B cell (primary cell): ENCODE measurements at regions not wholly inside any gene's neighbourhood (a gene's known extent, or its start where the extent isn't known, plus 50 kb on each side); places are given as distances from the start of the nearest gene placed in this dataset.

ENCODE experiments used
- ATAC-seq: fragments of 200-7000 bp; cut with Tn5 transposase; one replicate; pipeline ENCODE4 v1.10.0; 2021; ENCODE audit warnings: low read depth, mild to moderate bottlenecking, moderate number of reproducible peaks, moderate library complexity
- CTCF ChIA-PET: fragments of 350-600 bp; sonication (Branson Sonifier 250); formaldehyde crosslinking; loops from one replicate; lab custom pipeline; 2021; ENCODE audit warnings: antibody characterized with exemption, inconsistent platforms; lab: Charles Lee
- POLR2A ChIA-PET: fragments of 350-600 bp; sonication (Branson Sonifier 250); formaldehyde crosslinking; loops from one replicate; lab custom pipeline; 2021; ENCODE audit warnings: antibody characterized with exemption; lab: Charles Lee
- DNase-seq: peaks from one replicate; pipeline ENCODE4 v3.0.0; 2013
- H2AFZ ChIP-seq: 2 replicates; pipeline ENCODE4 v1.6.1; 2012; ENCODE audit warnings: mild to moderate bottlenecking, low read depth, low read length; ENCODE audit not compliant: insufficient read depth, poor library complexity, severe bottlenecking
- H3K27ac ChIP-seq, 2 donors: 1 replicate in 1 of 2; 2 replicates in 1 of 2; pipeline ENCODE4 v1.5.1; 2012 to 2013; ENCODE audit warnings: low read length in 2 of 2, mild to moderate bottlenecking in 2 of 2, moderate library complexity in 1 of 2
- H3K27me3 ChIP-seq, 4 experiments: fragments of 200-600 bp in 1 of 4; sonication (generic) in 1 of 4; replicated peaks in 1 of 4; 1 replicate in 2 of 4; 2 replicates in 2 of 4; pipeline versions ENCODE4 v1.6.1 to v1.7.0; 2013 to 2016; ENCODE audit warnings: low read length in 3 of 4, mild to moderate bottlenecking in 2 of 4, mixed read lengths in 1 of 4, moderate library complexity in 1 of 4; ENCODE audit not compliant: insufficient read depth in 4 of 4, control insufficient read depth in 3 of 4; ENCODE audit errors: control extremely low read depth in 1 of 4
- H3K36me3 ChIP-seq, 2 experiments: replicated peaks in 1 of 2; 1 replicate in 1 of 2; 2 replicates in 1 of 2; pipeline versions ENCODE4 v1.6.1 to v1.7.1; 2013; ENCODE audit warnings: low read length in 1 of 2; ENCODE audit not compliant: insufficient read depth in 2 of 2, control insufficient read depth in 1 of 2; ENCODE audit errors: control extremely low read depth in 1 of 2, extremely low read depth in 1 of 2
- H3K4me1 ChIP-seq, 2 donors: fragments of 200-600 bp in 1 of 2; sonication (generic) in 1 of 2; 1 replicate in 1 of 2; 2 replicates in 1 of 2; pipeline versions ENCODE4 v1.5.1 to v1.6.1; 2013 to 2017; ENCODE audit warnings: low read length in 2 of 2; ENCODE audit not compliant: control insufficient read depth in 2 of 2, insufficient read depth in 2 of 2
- H3K4me2 ChIP-seq: replicated peaks from 2 replicates; pipeline ENCODE3; 2012; ENCODE audit warnings: mild to moderate bottlenecking, low read depth, low read length; ENCODE audit not compliant: poor library complexity, severe bottlenecking
- H3K4me3 ChIP-seq, 5 experiments: fragments of 200-600 bp in 1 of 5; sonication (generic) in 1 of 5; 1 replicate in 3 of 5; 2 replicates in 2 of 5; pipeline versions ENCODE4 v1.5.1 to v1.7.0; 2011 to 2016; ENCODE audit warnings: low read length in 4 of 5, mild to moderate bottlenecking in 4 of 5, low read depth in 2 of 5, control low read depth in 1 of 5, moderate library complexity in 1 of 5; ENCODE audit not compliant: insufficient read depth in 1 of 5; ENCODE audit errors: control extremely low read depth in 1 of 5, extremely low read depth in 1 of 5
- H3K79me2 ChIP-seq: fragments of 200-600 bp; sonication (generic); one replicate; pipeline ENCODE4 v1.6.0; 2016; ENCODE audit warnings: low read length; ENCODE audit not compliant: control insufficient read depth, insufficient read depth
- H3K9ac ChIP-seq: fragments of 200-600 bp; sonication (generic); 2 replicates; pipeline ENCODE4 v1.6.1; 2017; ENCODE audit warnings: mild to moderate bottlenecking, low read length, moderate library complexity
- H3K9me3 ChIP-seq, 3 donors: one replicate each; pipeline versions ENCODE4 v1.6.1 to v1.7.1; 2013; ENCODE audit warnings: low read length in 2 of 3; ENCODE audit not compliant: control insufficient read depth in 2 of 3, insufficient read depth in 1 of 3; ENCODE audit errors: control extremely low read depth in 1 of 3
- H4K20me1 ChIP-seq: 2 replicates; pipeline ENCODE4 v1.6.0; 2012; ENCODE audit warnings: mild to moderate bottlenecking, low read length; ENCODE audit not compliant: insufficient read depth, control insufficient read depth, poor library complexity, severe bottlenecking
- H3K27ac Mint-ChIP-seq: one replicate; pipeline ENCODE4 v1.8.0; 2021; ENCODE audit warnings: mixed read lengths
- H3K27me3 Mint-ChIP-seq: one replicate; pipeline ENCODE4 v1.8.0; 2021; ENCODE audit warnings: mixed read lengths
- H3K4me1 Mint-ChIP-seq: one replicate; pipeline ENCODE4 v1.8.0; 2021; ENCODE audit warnings: mixed read lengths
- H3K4me3 Mint-ChIP-seq: one replicate; pipeline ENCODE4 v1.8.0; 2021; ENCODE audit warnings: mixed read lengths
- H3K9me3 Mint-ChIP-seq: one replicate; pipeline ENCODE4 v1.8.0; 2022; ENCODE audit warnings: mixed read lengths; ENCODE audit not compliant: insufficient read depth
- EZH2 ChIP-seq: IDR thresholded peaks from 2 replicates; pipeline ENCODE4 v1.6.1; 2012; ENCODE audit warnings: borderline replicate concordance, low read depth, mild to moderate bottlenecking, moderate library complexity, low read length; ENCODE audit not compliant: insufficient read depth, poor library complexity, severe bottlenecking
- WGBS: methylation state at CpG from one replicate; pipeline ENCODE4 v1.1.5; 2013; ENCODE audit warnings: missing lambda C conversion rate; ENCODE audit not compliant: insufficient coverage; 5-methylcytosine and 5-hydroxymethylcytosine counted together
- intact Hi-C: fragments of 100-400 bp; cut with micrococcal nuclease; formaldehyde crosslinking; loops from one replicate; pipeline ENCODE4 v1.10.0; 2022
- TF ChIP-seq, protein P1 (sequence below): fragments of 200-600 bp; IDR thresholded peaks from one replicate; pipeline ENCODE4 v1.8.0; 2022; ENCODE audit warnings: antibody characterized with exemption, mild to moderate bottlenecking

DNA sequence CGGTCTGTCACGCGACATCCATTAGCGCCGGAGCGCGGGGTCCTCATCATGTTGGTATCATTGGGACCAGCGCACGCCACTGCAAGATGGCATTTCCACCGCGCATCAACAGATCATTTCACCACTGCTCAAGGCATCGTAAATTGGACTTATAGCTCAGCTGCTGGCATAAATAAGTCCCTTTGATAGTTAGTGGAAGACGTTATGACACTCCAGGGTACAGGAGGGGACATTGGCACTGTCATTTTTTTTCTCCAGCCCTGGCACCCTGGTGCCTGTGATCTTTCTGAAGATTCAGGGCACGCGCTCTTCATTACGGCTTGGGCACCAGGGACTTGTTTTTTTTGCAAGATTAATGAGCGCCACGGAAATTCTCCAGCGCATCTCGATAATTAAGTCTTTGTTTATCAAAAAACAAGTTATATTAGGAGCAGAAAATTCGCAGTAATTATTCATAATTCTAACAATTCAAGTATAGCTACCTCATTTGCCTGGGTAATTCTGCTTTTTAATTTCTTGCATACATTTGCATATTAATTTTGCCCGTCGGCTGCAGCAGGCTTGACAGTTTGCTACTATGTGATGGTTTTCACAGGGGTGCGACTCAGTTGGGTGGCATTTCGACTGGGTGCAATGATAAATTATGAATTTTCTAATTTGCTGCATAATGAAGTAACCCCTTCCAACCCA, 167.7 kb downstream of the VRK1 start:
- intact Hi-C loops: no loop called here
- no peaks in the 10 kb centered on the region for H3K36me3 ChIP-seq
- POLR2A ChIA-PET: no interaction called here
- no peaks in the 10 kb centered on the region for H3K27me3 ChIP-seq
- DNase-seq (no peak), ATAC-seq (no peak)
- CTCF ChIA-PET: no interaction called here
- no peaks in the 10 kb centered on the region for H4K20me1 ChIP-seq
- no peak overlapping the region for H3K4me3 ChIP-seq
- 97% methylated on average over 18 of the region's 25 CpGs for WGBS
- Mint-ChIP-seq H3K4me3 (no peak overlapping the region), H3K27me3 (no peaks in the 10 kb centered on the region), H3K27ac (peak overlapping the region; percentile 10), H3K4me1 (peaks cover 45% of the 10 kb centered on the region), H3K9me3 (peaks cover 12% of the 10 kb centered on the region)
- H3K9me3 ChIP-seq: peaks cover 0 to 35% (median 32%) of the 10 kb centered on the region in 3 donors
- no peak overlapping the region for H3K9ac ChIP-seq
- no peak for TF ChIP-seq EZH2
- TF ChIP-seq, protein P1, sequence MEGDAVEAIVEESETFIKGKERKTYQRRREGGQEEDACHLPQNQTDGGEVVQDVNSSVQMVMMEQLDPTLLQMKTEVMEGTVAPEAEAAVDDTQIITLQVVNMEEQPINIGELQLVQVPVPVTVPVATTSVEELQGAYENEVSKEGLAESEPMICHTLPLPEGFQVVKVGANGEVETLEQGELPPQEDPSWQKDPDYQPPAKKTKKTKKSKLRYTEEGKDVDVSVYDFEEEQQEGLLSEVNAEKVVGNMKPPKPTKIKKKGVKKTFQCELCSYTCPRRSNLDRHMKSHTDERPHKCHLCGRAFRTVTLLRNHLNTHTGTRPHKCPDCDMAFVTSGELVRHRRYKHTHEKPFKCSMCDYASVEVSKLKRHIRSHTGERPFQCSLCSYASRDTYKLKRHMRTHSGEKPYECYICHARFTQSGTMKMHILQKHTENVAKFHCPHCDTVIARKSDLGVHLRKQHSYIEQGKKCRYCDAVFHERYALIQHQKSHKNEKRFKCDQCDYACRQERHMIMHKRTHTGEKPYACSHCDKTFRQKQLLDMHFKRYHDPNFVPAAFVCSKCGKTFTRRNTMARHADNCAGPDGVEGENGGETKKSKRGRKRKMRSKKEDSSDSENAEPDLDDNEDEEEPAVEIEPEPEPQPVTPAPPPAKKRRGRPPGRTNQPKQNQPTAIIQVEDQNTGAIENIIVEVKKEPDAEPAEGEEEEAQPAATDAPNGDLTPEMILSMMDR: no peak
- H2AFZ ChIP-seq: no peak overlapping the region
- H3K79me2 ChIP-seq: no peaks in the 10 kb centered on the region
- H3K4me2 ChIP-seq: no peak overlapping the region
- H3K27ac ChIP-seq: peak overlapping the region in 1 of 2 donors; percentile 67
- H3K4me1 ChIP-seq: peaks cover 48 to 56% of the 10 kb centered on the region in 2 donors

DNA sequence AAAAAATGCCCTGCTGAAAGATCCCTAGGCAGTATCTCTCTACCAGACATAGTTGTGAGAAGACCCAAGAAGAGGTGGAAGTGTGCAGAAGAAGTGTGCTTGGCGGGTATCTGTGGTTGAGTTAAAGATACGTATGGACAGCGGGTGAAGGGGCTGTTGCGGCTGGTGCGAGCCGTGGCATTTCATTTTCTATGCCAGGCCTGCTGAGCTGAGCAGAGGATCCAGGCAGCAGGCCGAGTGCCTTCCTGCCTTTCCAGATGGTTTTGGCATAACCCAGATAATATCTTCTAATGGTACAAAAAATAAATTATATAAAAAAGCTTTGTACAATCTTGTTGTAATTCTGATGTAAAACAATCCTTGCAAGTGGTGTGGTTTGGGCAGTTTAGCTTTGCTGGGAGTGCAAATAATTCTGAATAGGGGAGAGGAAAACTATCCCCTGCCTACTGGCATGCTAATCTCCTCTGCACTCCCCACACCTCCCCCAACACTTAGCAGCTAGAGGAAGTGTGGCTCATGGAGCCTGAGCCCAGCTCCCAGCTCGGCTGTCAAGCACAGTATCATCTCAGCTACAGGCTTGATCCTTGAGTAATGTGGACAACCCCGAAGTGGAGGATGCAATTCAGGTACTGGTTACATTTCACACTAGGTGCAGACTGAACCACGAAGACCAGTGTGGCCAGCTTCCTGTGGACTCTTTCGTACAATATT, 168.9 kb downstream of the VRK1 start:
- 78% methylated on average over 9 of the region's 11 CpGs for WGBS
- no peak overlapping the region for H3K4me3 ChIP-seq
- ATAC-seq (no peak), DNase-seq (no peak)
- no peak overlapping the region for H3K27ac ChIP-seq
- no peaks in the 10 kb centered on the region for H3K27me3 Mint-ChIP-seq
- peaks cover 7% of the 10 kb centered on the region for H3K9me3 Mint-ChIP-seq
- POLR2A ChIA-PET: no interaction called here
- H3K79me2 ChIP-seq: no peaks in the 10 kb centered on the region
- H3K9me3 ChIP-seq: peaks cover 0 to 28% (median 24%) of the 10 kb centered on the region in 3 donors
- no peak overlapping the region for H2AFZ ChIP-seq
- no peaks in the 10 kb centered on the region for H3K27me3 ChIP-seq
- TF ChIP-seq EZH2: no peak
- TF ChIP-seq, protein P1: no peak
- no peak overlapping the region for H3K27ac Mint-ChIP-seq
- CTCF ChIA-PET: no interaction called here
- H3K36me3 ChIP-seq: no peaks in the 10 kb centered on the region
- H4K20me1 ChIP-seq: no peaks in the 10 kb centered on the region
- no peak overlapping the region for H3K4me3 Mint-ChIP-seq
- peaks cover 35% of the 10 kb centered on the region for H3K4me1 Mint-ChIP-seq
- H3K9ac ChIP-seq: no peak overlapping the region
- H3K4me1 ChIP-seq: peaks cover 40 to 45% of the 10 kb centered on the region in 2 donors
- intact Hi-C loops: no loop called here
- H3K4me2 ChIP-seq: no peak overlapping the region
